Fibroblast of lung (primary cell): ENCODE measurements at regions not wholly inside any gene's neighbourhood (a gene's known extent, or its start where the extent isn't known, plus 50 kb on each side); places are given as distances from the start of the nearest gene placed in this dataset.
"Not testable (repeated sequence)": the region's sequence is repeated elsewhere in the genome, so short reads cannot be mapped to it uniquely, and the experiment has no call there.

Experiments used
- DNase-seq, 2 donors: peaks; one replicate each; pipeline versions ENCODE4 v3.0.0 to v3.0.0-alpha.2; 2010; ENCODE audit warnings: low read depth in 2 of 2
- H2AFZ ChIP-seq: 2 replicates; pipeline ENCODE4 v1.5.1; 2012; ENCODE audit warnings: low read length, control low read depth, inconsistent platforms
- H3K27ac ChIP-seq: 2 replicates; pipeline ENCODE4 v1.5.1; 2011; ENCODE audit warnings: low read length, control low read depth; ENCODE audit not compliant: insufficient read depth
- H3K27me3 ChIP-seq: 2 replicates; pipeline ENCODE4 v1.5.1; 2011; ENCODE audit warnings: mild to moderate bottlenecking, low read length; ENCODE audit not compliant: control insufficient read depth, insufficient read depth
- H3K36me3 ChIP-seq: 2 replicates; pipeline ENCODE4 v1.5.1; 2011; ENCODE audit warnings: low read length; ENCODE audit not compliant: control insufficient read depth, insufficient read depth
- H3K4me1 ChIP-seq: 2 replicates; pipeline ENCODE4 v1.5.1; 2011; ENCODE audit warnings: low read length; ENCODE audit not compliant: control insufficient read depth, insufficient read depth; ENCODE audit errors: extremely low read depth
- H3K4me2 ChIP-seq: 2 replicates; pipeline ENCODE4 v1.5.1; 2011; ENCODE audit warnings: low read length, control low read depth; ENCODE audit not compliant: insufficient read depth; ENCODE audit errors: extremely low read depth
- H3K4me3 ChIP-seq, 4 experiments: fragments of 200-600 bp in 1 of 4; sonication (generic) in 1 of 4; replicated peaks in 1 of 4; 2 replicates each; pipeline ENCODE4 v1.5.1; 2011 to 2016; ENCODE audit warnings: low read length in 4 of 4, low read depth in 3 of 4, mild to moderate bottlenecking in 3 of 4, control low read depth in 2 of 4, inconsistent platforms in 1 of 4, mixed read lengths in 1 of 4; ENCODE audit not compliant: insufficient read depth in 1 of 4; ENCODE audit errors: control extremely low read depth in 1 of 4
- H3K79me2 ChIP-seq: 2 replicates; pipeline ENCODE4 v1.5.1; 2012; ENCODE audit warnings: mild to moderate bottlenecking, low read length, inconsistent platforms; ENCODE audit not compliant: control insufficient read depth, insufficient read depth
- H3K9ac ChIP-seq: 2 replicates; pipeline ENCODE4 v1.5.1; 2011; ENCODE audit warnings: mild to moderate bottlenecking, low read length, control low read depth; ENCODE audit not compliant: insufficient read depth
- H3K9me3 ChIP-seq: 2 replicates; pipeline ENCODE4 v1.5.1; 2012; ENCODE audit warnings: low read depth, low read length; ENCODE audit not compliant: control insufficient read depth, insufficient read depth
- H4K20me1 ChIP-seq: 2 replicates; pipeline ENCODE4 v1.5.1; 2011; ENCODE audit warnings: low read length; ENCODE audit not compliant: control insufficient read depth, insufficient read depth; ENCODE audit errors: extremely low read depth
- EZH2 ChIP-seq: IDR thresholded peaks from 2 replicates; pipeline ENCODE4 v1.5.1; 2012; ENCODE audit warnings: low read length, control low read depth, mild to moderate bottlenecking; ENCODE audit errors: missing control alignments
- TF ChIP-seq, protein P1 (sequence below), 2 donors: IDR thresholded peaks in 1 of 2; conservative IDR thresholded peaks in 1 of 2; 1 replicate in 1 of 2; 2 replicates in 1 of 2; pipeline ENCODE4 v1.5.1; 2011 to 2012; ENCODE audit warnings: low read length in 2 of 2, control low read depth in 1 of 2, inconsistent platforms in 1 of 2, low read depth in 1 of 2, mild to moderate bottlenecking in 1 of 2

DNA sequence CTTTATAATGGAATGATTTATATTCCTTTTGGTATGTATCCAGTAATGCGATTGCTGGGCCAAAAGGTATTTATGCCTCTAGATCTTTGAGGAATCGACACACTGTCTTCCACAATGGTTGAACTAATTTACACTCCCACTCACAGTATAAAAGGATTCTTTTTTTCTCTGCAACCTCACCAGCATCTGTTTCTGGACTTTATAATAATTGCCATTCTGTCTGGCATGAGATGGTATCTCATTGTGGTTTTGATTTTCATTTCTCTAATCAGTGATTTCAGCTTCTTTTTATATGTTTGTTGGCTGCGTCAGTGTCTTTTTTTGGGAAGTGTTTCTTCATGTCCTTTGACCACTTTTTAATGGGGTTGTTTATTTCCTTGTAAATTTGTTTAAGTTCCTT, 679.3 kb downstream of the JRKL start:
- DNase-seq = no peak
- no peaks in the 10 kb centered on the region for H3K27me3 ChIP-seq
- no peak overlapping the region for H3K9ac ChIP-seq
- H3K4me2 ChIP-seq = no peak overlapping the region
- no peaks in the 10 kb centered on the region for H4K20me1 ChIP-seq
- no peak overlapping the region for H3K4me3 ChIP-seq
- H3K9me3 ChIP-seq = no peaks in the 10 kb centered on the region
- TF ChIP-seq, protein P1, sequence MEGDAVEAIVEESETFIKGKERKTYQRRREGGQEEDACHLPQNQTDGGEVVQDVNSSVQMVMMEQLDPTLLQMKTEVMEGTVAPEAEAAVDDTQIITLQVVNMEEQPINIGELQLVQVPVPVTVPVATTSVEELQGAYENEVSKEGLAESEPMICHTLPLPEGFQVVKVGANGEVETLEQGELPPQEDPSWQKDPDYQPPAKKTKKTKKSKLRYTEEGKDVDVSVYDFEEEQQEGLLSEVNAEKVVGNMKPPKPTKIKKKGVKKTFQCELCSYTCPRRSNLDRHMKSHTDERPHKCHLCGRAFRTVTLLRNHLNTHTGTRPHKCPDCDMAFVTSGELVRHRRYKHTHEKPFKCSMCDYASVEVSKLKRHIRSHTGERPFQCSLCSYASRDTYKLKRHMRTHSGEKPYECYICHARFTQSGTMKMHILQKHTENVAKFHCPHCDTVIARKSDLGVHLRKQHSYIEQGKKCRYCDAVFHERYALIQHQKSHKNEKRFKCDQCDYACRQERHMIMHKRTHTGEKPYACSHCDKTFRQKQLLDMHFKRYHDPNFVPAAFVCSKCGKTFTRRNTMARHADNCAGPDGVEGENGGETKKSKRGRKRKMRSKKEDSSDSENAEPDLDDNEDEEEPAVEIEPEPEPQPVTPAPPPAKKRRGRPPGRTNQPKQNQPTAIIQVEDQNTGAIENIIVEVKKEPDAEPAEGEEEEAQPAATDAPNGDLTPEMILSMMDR (conservative IDR thresholded peaks at IDR 0.05 in 1 of 2, IDR thresholded peaks at IDR 0.05 in 1 of 2; ENCODE audit: low read depth in 1 of 2, low read length in 2 of 2) = no peak
- TF ChIP-seq EZH2 = no peak
- H3K79me2 ChIP-seq = no peaks in the 10 kb centered on the region
- H3K4me1 ChIP-seq = no peaks in the 10 kb centered on the region
- H3K36me3 ChIP-seq = no peaks in the 10 kb centered on the region
- H2AFZ ChIP-seq = no peak overlapping the region
- no peak overlapping the region for H3K27ac ChIP-seq

DNA sequence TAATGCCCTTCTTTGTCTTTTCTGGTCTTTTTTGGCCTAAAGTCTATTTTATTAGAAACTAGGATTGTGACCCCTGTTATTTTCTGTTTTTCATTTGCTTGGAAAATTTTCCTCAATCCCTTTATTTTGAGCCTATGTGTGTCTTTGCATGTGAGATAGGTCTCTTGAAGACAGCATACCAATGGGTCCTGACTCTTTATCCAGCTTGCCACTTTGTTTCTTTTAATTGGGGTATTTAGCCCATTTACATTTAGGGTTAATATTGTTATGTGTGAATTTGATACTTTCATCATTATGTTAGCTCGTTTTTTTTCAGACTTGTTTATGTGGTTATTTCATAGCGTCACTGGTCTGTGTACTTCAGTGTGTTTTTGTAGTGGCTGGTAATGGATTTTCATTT, 682.6 kb downstream of the JRKL start:
- Histone ChIP-seq H3K9ac (no peak overlapping the region), H3K4me3 (no peak overlapping the region), H3K9me3 (no peaks in the 10 kb centered on the region), H3K27ac (no peak overlapping the region), H2AFZ (no peak overlapping the region), H3K79me2 (no peaks in the 10 kb centered on the region), H4K20me1 (no peaks in the 10 kb centered on the region), H3K27me3 (no peaks in the 10 kb centered on the region), H3K4me1 (no peaks in the 10 kb centered on the region), H3K36me3 (no peaks in the 10 kb centered on the region), H3K4me2 (no peak overlapping the region)
- DNase-seq = no peak
- no peak for TF ChIP-seq EZH2
- TF ChIP-seq, protein P1 (conservative IDR thresholded peaks at IDR 0.05 in 1 of 2, IDR thresholded peaks at IDR 0.05 in 1 of 2; ENCODE audit: low read depth in 1 of 2, low read length in 2 of 2) = no peak

DNA sequence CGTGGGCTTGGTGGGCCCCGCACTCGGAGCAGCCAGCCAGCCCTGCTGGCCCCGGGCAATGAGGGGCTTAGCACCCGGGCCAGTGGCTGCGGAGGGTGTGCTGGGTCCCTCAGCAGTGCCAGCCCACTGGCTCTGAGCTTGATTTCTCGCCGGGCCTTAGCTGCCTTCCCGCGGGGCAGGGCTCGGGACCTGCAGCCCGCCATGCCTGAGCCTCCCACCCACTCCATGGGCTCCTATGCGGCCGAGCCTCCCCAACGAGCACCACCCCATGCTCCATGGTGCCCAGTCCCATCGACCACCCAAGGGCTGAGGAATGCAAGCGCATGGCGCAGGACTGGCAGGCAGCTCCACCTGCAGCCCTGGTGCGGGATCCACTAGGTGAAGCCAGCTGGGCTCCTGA, 686.9 kb downstream of the JRKL start:
- H3K27me3 ChIP-seq, H3K9ac ChIP-seq, DNase-seq, H3K4me2 ChIP-seq, H3K36me3 ChIP-seq, H3K79me2 ChIP-seq, H4K20me1 ChIP-seq, H3K9me3 ChIP-seq, H3K27ac ChIP-seq, H3K4me1 ChIP-seq, H3K4me3 ChIP-seq, H2AFZ ChIP-seq: not testable (repeated sequence)

DNA sequence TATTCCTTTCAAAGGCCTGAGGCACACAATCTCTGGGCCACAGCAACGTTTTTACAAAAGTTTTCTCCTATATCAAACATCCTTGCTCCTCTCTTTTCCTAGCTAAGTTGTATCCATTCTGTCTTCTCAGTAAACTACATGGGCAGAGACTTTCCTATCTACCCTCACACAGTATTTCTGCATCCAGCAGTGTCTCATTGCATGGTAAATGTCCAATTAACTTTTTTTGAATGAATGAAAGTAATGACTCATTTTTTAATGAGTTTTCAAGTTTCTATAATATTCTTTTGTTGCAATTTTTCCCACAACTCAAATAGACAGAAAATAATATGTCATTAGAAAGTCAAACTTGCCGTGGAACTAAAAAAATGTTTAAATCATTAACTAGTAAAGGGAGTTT, 688.6 kb downstream of the JRKL start:
- H3K27me3 ChIP-seq = no peaks in the 10 kb centered on the region
- H3K4me2 ChIP-seq = no peak overlapping the region
- H2AFZ ChIP-seq = no peak overlapping the region
- H3K9me3 ChIP-seq = no peaks in the 10 kb centered on the region
- H4K20me1 ChIP-seq = no peaks in the 10 kb centered on the region
- H3K4me3 ChIP-seq = no peak overlapping the region
- H3K27ac ChIP-seq = no peak overlapping the region
- no peaks in the 10 kb centered on the region for H3K4me1 ChIP-seq
- no peaks in the 10 kb centered on the region for H3K79me2 ChIP-seq
- H3K36me3 ChIP-seq = no peaks in the 10 kb centered on the region
- no peak overlapping the region for H3K9ac ChIP-seq
- no peak for DNase-seq
- TF ChIP-seq, protein P1 (conservative IDR thresholded peaks at IDR 0.05 in 1 of 2, IDR thresholded peaks at IDR 0.05 in 1 of 2; ENCODE audit: low read depth in 1 of 2, low read length in 2 of 2) = no peak
- TF ChIP-seq EZH2 = no peak
